AG04449 (cell line): ENCODE measurements at regions not wholly inside any gene's neighbourhood (a gene's known extent, or its start where the extent isn't known, plus 50 kb on each side); places are given as distances from the start of the nearest gene placed in this dataset.

Experiments
- CTCF ChIA-PET: fragments of 350-600 bp; formaldehyde crosslinking; extraction: SDS; loops from one replicate; lab custom pipeline; 2021; ENCODE audit warnings: antibody characterized with exemption; lab: Yijun Ruan, JAX
- POLR2A ChIA-PET: fragments of 400-600, 350-600 bp; formaldehyde crosslinking; extraction: SDS; loops from one replicate; lab custom pipeline; 2020; ENCODE audit warnings: antibody characterized with exemption, inconsistent platforms; lab: Yijun Ruan, JAX
- DNase-seq: peaks from one replicate; pipeline ENCODE4 v3.0.0-alpha.2; 2010; ENCODE audit warnings: low read depth, low spot score
- H3K4me3 ChIP-seq: 2 replicates; pipeline ENCODE4 v1.5.1; 2011; ENCODE audit warnings: low read depth, mild to moderate bottlenecking, control low read depth, low read length
- CTCF ChIP-seq: IDR thresholded peaks from one replicate; pipeline ENCODE4 v1.5.1; 2011; ENCODE audit warnings: mild to moderate bottlenecking, moderate library complexity, low read length, control low read depth, inconsistent platforms; ENCODE audit not compliant: insufficient read depth; ENCODE audit errors: missing control alignments

GRCh38 chr15:70182858-70183695 is 85.4 kb upstream of the TLE3 start:
- ChIA-PET CTCF (no interaction called here), POLR2A (no interaction called here)
- TF ChIP-seq CTCF: no peak
- no peak for DNase-seq
- H3K4me3 ChIP-seq: no peak overlapping the region

- POLR2A ChIA-PET: no interaction called here
- CTCF ChIA-PET: no interaction called here
- no peak for DNase-seq
- no peak overlapping the region for H3K4me3 ChIP-seq
- no peak for TF ChIP-seq CTCF
Observed at GRCh38 chr15:70181626-70182255, 84.0 kb upstream of the TLE3 start.

GRCh38 chr15:70180186-70180875 is 82.6 kb upstream of the TLE3 start:
- no peak for TF ChIP-seq CTCF
- ChIA-PET CTCF (no interaction called here), POLR2A (no interaction called here)
- DNase-seq: no peak
- no peak overlapping the region for H3K4me3 ChIP-seq

GRCh38 chr15:70179309-70179892 is 81.7 kb upstream of the TLE3 start:
- no peak overlapping the region for H3K4me3 ChIP-seq
- CTCF ChIA-PET: no interaction called here
- POLR2A ChIA-PET: no interaction called here
- TF ChIP-seq CTCF: no peak
- no peak for DNase-seq

GRCh38 chr15:70178335-70179084 is 80.8 kb upstream of the TLE3 start:
- DNase-seq: no peak
- POLR2A ChIA-PET: no interaction called here
- no peak overlapping the region for H3K4me3 ChIP-seq
- CTCF ChIA-PET: no interaction called here
- TF ChIP-seq CTCF: no peak
